Hepatocyte (in vitro differentiated cells): ENCODE measurements at regions not wholly inside any gene's neighbourhood (a gene's known extent, or its start where the extent isn't known, plus 50 kb on each side); places are given as distances from the start of the nearest gene placed in this dataset.

ENCODE experiments used
- DNase-seq: peaks from one replicate; pipeline ENCODE4 v3.0.0-alpha.2; 2016; ENCODE audit warnings: low spot score
- H2AFZ ChIP-seq: fragments of 200-600 bp; sonication (generic); 2 replicates; pipeline ENCODE4 v1.6.0; 2016; ENCODE audit warnings: antibody characterized with exemption, mild to moderate bottlenecking
- H3K27ac ChIP-seq: fragments of 200-600 bp; sonication (generic); 2 replicates; pipeline ENCODE4 v1.5.1; 2016; ENCODE audit warnings: mild to moderate bottlenecking
- H3K27me3 ChIP-seq: fragments of 200-600 bp; sonication (generic); 2 replicates; pipeline ENCODE4 v1.6.1; 2016
- H3K36me3 ChIP-seq: fragments of 200-600 bp; sonication (generic); replicated peaks from 2 replicates; pipeline ENCODE4 v1.5.1; 2016; ENCODE audit warnings: low read depth; ENCODE audit not compliant: insufficient read depth
- H3K4me1 ChIP-seq: fragments of 200-600 bp; sonication (generic); 2 replicates; pipeline ENCODE4 v1.5.1; 2016; ENCODE audit warnings: mild to moderate bottlenecking, moderate library complexity; ENCODE audit not compliant: insufficient read depth
- H3K4me2 ChIP-seq: fragments of 200-600 bp; sonication (generic); 2 replicates; pipeline ENCODE4 v1.6.0; 2016
- H3K4me3 ChIP-seq: fragments of 200-600 bp; sonication (generic); 2 replicates; pipeline ENCODE4 v1.5.1; 2016; ENCODE audit warnings: mild to moderate bottlenecking
- H3K79me2 ChIP-seq: fragments of 200-600 bp; sonication (generic); 2 replicates; pipeline ENCODE4 v1.6.0; 2017; ENCODE audit warnings: mild to moderate bottlenecking
- H3K9me2 ChIP-seq: fragments of 200-600 bp; sonication (generic); replicated peaks from 2 replicates; pipeline ENCODE4 v1.6.0; 2017; ENCODE audit warnings: mild to moderate bottlenecking; ENCODE audit not compliant: insufficient read depth
- H3K9me3 ChIP-seq: fragments of 200-600 bp; sonication (generic); 2 replicates; pipeline ENCODE4 v1.5.1; 2016; ENCODE audit warnings: low read depth, mild to moderate bottlenecking
- H4K20me1 ChIP-seq: fragments of 200-600 bp; sonication (generic); 2 replicates; pipeline ENCODE4 v1.6.0; 2016; ENCODE audit warnings: mild to moderate bottlenecking; ENCODE audit not compliant: insufficient read depth, poor library complexity, severe bottlenecking
- EZH2 ChIP-seq: fragments of 200-600 bp; sonication (generic); IDR thresholded peaks from 2 replicates; pipeline ENCODE4 v1.6.1; 2016; ENCODE audit warnings: antibody characterized with exemption, mild to moderate bottlenecking, borderline replicate concordance
- EZH2phosphoT487 ChIP-seq: fragments of 200-600 bp; sonication (generic); IDR thresholded peaks from one replicate; pipeline ENCODE4 v1.6.1; 2018; ENCODE audit warnings: antibody characterized with exemption, mild to moderate bottlenecking, low read depth, moderate library complexity; ENCODE audit not compliant: unreplicated experiment, severe bottlenecking
- WGBS: methylation state at CpG from one replicate; pipeline ENCODE4 v1.1.6; 2016; ENCODE audit warnings: low lambda C conversion rate; ENCODE audit errors: missing lambda C conversion rate; 5-methylcytosine and 5-hydroxymethylcytosine counted together
- TF ChIP-seq, protein P1 (sequence below): fragments of 200-600 bp; sonication (generic); IDR thresholded peaks from 2 replicates; pipeline ENCODE4 v1.5.1; 2016; ENCODE audit warnings: antibody characterized with exemption, mild to moderate bottlenecking; ENCODE audit not compliant: poor library complexity

GRCh38 chr4:13706120-13706519, 78.6 kb upstream of the BOD1L1 start:
- Histone ChIP-seq H4K20me1 (no peaks in the 10 kb centered on the region), H3K27me3 (no peaks in the 10 kb centered on the region), H3K79me2 (no peaks in the 10 kb centered on the region), H3K36me3 (no peaks in the 10 kb centered on the region), H3K4me3 (no peak overlapping the region), H3K9me3 (no peaks in the 10 kb centered on the region), H3K4me1 (peaks cover 3% of the 10 kb centered on the region), H3K27ac (peak overlapping the region; percentile 53), H3K4me2 (no peak overlapping the region), H3K9me2 (no peaks in the 10 kb centered on the region), H2AFZ (no peak overlapping the region)
- TF ChIP-seq EZH2 = no peak
- no peak for TF ChIP-seq EZH2phosphoT487
- TF ChIP-seq, protein P1, sequence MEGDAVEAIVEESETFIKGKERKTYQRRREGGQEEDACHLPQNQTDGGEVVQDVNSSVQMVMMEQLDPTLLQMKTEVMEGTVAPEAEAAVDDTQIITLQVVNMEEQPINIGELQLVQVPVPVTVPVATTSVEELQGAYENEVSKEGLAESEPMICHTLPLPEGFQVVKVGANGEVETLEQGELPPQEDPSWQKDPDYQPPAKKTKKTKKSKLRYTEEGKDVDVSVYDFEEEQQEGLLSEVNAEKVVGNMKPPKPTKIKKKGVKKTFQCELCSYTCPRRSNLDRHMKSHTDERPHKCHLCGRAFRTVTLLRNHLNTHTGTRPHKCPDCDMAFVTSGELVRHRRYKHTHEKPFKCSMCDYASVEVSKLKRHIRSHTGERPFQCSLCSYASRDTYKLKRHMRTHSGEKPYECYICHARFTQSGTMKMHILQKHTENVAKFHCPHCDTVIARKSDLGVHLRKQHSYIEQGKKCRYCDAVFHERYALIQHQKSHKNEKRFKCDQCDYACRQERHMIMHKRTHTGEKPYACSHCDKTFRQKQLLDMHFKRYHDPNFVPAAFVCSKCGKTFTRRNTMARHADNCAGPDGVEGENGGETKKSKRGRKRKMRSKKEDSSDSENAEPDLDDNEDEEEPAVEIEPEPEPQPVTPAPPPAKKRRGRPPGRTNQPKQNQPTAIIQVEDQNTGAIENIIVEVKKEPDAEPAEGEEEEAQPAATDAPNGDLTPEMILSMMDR = no peak
- DNase-seq = no peak

- no peaks in the 10 kb centered on the region for H3K9me3 ChIP-seq
- H3K4me1 ChIP-seq = peaks cover 3% of the 10 kb centered on the region
- no peak overlapping the region for H3K4me2 ChIP-seq
- no peak overlapping the region for H3K27ac ChIP-seq
- TF ChIP-seq EZH2 (no peak), EZH2phosphoT487 (no peak)
- TF ChIP-seq, protein P1 = no peak
- no peaks in the 10 kb centered on the region for H4K20me1 ChIP-seq
- no peaks in the 10 kb centered on the region for H3K27me3 ChIP-seq
- WGBS = 58% methylated on average over 3 of the region's 3 CpGs
- H3K79me2 ChIP-seq = no peaks in the 10 kb centered on the region
- no peak for DNase-seq
- no peak overlapping the region for H3K4me3 ChIP-seq
- H3K36me3 ChIP-seq = no peaks in the 10 kb centered on the region
- H3K9me2 ChIP-seq = no peaks in the 10 kb centered on the region
- no peak overlapping the region for H2AFZ ChIP-seq
Observed at GRCh38 chr4:13706716-13707115, 79.2 kb upstream of the BOD1L1 start.

DNA sequence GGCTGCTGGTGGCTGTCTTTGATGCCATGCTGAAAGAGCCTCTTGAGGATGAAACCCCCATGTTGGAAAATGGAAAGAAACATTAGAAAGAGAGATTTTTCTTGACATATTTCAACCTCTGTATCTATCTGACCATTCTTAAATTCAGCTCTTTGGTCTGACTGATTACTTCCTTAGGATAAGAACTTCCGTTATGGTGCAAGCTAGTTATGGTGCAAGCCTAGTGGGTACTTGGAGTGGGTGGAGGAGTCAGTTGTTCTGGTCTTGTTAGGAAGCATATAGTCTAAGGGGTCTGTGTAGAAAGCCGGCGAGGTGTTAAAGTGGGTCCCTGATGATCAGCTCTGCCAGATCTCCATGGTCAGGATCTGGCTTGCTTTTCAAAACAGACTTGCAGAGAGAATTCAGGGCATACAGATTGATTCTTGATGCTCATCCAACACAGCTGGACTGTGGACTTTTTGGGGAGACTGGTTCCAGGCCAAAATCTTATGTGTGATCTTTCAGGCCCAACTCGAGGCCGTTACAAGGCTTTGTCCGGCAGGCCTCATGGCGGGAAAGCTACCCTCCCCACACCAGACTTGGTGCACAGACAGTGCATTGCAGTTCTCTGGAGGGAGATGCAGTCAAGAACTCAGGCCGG, 82.8 kb upstream of the BOD1L1 start:
- 96% methylated on average over 8 of the region's 8 CpGs for whole genome bisulfite sequencing
- no peaks in the 10 kb centered on the region for H3K9me3 ChIP-seq

More for the DNA sequence above, 82.8 kb upstream of the BOD1L1 start:
- Histone ChIP-seq H3K79me2 (no peaks in the 10 kb centered on the region), H4K20me1 (no peaks in the 10 kb centered on the region), H3K36me3 (no peaks in the 10 kb centered on the region), H3K4me3 (no peak overlapping the region), H3K27me3 (no peaks in the 10 kb centered on the region), H3K27ac (no peak overlapping the region), H3K4me1 (no peaks in the 10 kb centered on the region), H2AFZ (no peak overlapping the region), H3K9me2 (no peaks in the 10 kb centered on the region), H3K4me2 (no peak overlapping the region)
- no peak for DNase-seq
- TF ChIP-seq EZH2phosphoT487 = no peak
- TF ChIP-seq, protein P1 = no peak
- no peak for TF ChIP-seq EZH2
